ENCODE measurements at regions not wholly inside any gene's neighbourhood (a gene's known extent, or its start where the extent isn't known, plus 50 kb on each side); places are given as distances from the start of the nearest gene placed in this dataset.

- TF ChIP-seq, protein P1, sequence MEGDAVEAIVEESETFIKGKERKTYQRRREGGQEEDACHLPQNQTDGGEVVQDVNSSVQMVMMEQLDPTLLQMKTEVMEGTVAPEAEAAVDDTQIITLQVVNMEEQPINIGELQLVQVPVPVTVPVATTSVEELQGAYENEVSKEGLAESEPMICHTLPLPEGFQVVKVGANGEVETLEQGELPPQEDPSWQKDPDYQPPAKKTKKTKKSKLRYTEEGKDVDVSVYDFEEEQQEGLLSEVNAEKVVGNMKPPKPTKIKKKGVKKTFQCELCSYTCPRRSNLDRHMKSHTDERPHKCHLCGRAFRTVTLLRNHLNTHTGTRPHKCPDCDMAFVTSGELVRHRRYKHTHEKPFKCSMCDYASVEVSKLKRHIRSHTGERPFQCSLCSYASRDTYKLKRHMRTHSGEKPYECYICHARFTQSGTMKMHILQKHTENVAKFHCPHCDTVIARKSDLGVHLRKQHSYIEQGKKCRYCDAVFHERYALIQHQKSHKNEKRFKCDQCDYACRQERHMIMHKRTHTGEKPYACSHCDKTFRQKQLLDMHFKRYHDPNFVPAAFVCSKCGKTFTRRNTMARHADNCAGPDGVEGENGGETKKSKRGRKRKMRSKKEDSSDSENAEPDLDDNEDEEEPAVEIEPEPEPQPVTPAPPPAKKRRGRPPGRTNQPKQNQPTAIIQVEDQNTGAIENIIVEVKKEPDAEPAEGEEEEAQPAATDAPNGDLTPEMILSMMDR (IDR thresholded peaks at IDR 0.05; ENCODE audit: low read depth, low read length, missing control alignments) = no peak
- H3K4me3 ChIP-seq (replicated peaks; ENCODE audit: low read depth, low read length) = no peak overlapping the region
- DNase-seq (ENCODE audit: extremely low read depth, low read depth) = no peak
These were observed 56.5 kb upstream of the SIRPA start for GRCh38 chr20:1838556-1839279.

DNA sequence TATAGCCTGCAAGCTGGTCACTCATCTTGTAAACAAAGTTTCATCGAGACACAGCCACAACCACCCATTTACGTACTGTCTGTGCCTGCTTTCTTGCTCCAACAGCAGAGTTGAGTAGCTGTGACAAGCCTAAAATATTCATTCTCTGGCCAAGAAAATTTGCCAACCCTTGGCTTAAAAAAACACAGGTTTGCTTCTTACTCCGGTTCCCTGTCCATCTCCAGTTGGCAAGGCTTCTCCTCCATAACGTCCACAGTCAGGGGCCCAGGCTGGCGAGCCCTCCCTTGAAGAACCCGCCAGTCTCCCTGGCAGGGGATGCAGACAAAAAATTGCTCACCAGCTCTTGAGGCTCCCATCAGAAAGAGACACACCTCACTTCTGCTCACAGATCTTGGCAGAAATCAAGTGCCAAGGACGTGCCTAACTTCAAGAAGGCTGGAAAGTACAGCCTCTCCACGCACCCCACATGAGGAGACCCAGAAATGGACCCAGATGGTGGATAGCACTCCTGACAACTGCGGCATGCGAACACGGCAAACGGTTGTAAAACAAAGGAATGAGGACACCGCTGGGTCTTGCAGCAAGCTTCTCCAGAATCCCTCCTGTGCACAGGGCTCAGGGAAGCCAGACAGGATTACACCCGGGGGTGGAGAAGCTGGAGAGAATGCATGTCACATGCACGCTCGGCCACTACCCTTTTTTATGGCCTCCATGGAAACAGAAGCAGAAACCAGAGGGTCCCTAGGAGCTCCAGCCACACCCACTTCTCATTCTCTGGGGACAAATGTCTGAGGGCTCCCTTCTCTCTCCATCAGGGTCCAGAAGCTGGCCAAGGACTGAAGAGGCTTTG, 59.8 kb upstream of the SIRPA start:
- TF ChIP-seq, protein P1 (IDR thresholded peaks at IDR 0.05; ENCODE audit: low read depth, low read length, missing control alignments) = no peak
- no peak for DNase-seq (ENCODE audit: extremely low read depth, low read depth)
- no peak overlapping the region for H3K4me3 ChIP-seq (replicated peaks; ENCODE audit: low read depth, low read length)

GRCh38 chr20:1833728-1834726, 61.2 kb upstream of the SIRPA start:
- TF ChIP-seq, protein P1 (IDR thresholded peaks at IDR 0.05; ENCODE audit: low read depth, low read length, missing control alignments) = no peak
- H3K4me3 ChIP-seq (replicated peaks; ENCODE audit: low read depth, low read length) = no peak overlapping the region
- no peak for DNase-seq (ENCODE audit: extremely low read depth, low read depth)

GRCh38 chr20:1833216-1833615, 62.0 kb upstream of the SIRPA start:
- no peak overlapping the region for H3K4me3 ChIP-seq (replicated peaks; ENCODE audit: low read depth, low read length)
- TF ChIP-seq, protein P1 (IDR thresholded peaks at IDR 0.05; ENCODE audit: low read depth, low read length, missing control alignments) = no peak
- DNase-seq (ENCODE audit: extremely low read depth, low read depth) = no peak

DNA sequence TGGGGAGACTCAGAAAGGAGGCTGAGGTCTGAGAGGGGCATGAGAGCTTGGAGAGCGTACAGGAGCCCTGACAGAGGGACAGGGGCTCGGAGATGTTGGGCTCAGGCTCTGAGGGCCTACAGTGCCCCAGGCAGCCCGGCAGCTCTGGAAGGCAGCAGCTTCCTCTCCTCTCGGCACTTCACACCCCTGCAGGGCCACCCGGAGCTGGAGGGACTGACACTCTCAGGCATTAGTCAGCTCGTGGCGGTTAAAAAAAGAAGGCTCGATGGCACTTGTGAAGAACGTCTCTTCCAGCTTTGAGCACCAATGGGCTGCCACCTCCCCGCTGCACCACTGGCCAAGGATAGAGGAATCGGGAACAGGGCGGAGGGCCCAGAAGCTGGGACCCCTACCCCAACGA, 62.6 kb upstream of the SIRPA start:
- TF ChIP-seq, protein P1 (IDR thresholded peaks at IDR 0.05; ENCODE audit: low read depth, low read length, missing control alignments) = no peak
- no peak for DNase-seq (ENCODE audit: extremely low read depth, low read depth)
- no peak overlapping the region for H3K4me3 ChIP-seq (replicated peaks; ENCODE audit: low read depth, low read length)

- no peak overlapping the region for H3K4me3 ChIP-seq (replicated peaks; ENCODE audit: low read depth, low read length)
- TF ChIP-seq, protein P1 (IDR thresholded peaks at IDR 0.05; ENCODE audit: low read depth, low read length, missing control alignments) = no peak
- no peak for DNase-seq (ENCODE audit: extremely low read depth, low read depth)
These were observed 63.6 kb upstream of the SIRPA start for GRCh38 chr20:1831606-1832005.

All from HFF-Myc (cell line).